DND-41 (cell line): ENCODE measurements at regions not wholly inside any gene's neighbourhood (a gene's known extent, or its start where the extent isn't known, plus 50 kb on each side); places are given as distances from the start of the nearest gene placed in this dataset.

Source experiments
- ATAC-seq: fragments of 200-7000 bp; cut with Tn5 transposase; 3 replicates; pipeline ENCODE4 v1.9.1; 2021; ENCODE audit warnings: low read depth; ENCODE audit not compliant: insufficient read depth
- DNase-seq: peaks from one replicate; pipeline ENCODE4 v3.0.0-alpha.2; 2020
- H2AFZ ChIP-seq: 2 replicates; pipeline ENCODE4 v1.6.0; 2012; ENCODE audit warnings: low read depth, low read length
- H3K27ac ChIP-seq: 2 replicates; pipeline ENCODE4 v1.5.1; 2012; ENCODE audit warnings: low read length, inconsistent platforms
- H3K27me3 ChIP-seq: fragments of 200-600 bp; sonication (generic); 2 replicates; pipeline ENCODE4 v1.6.0; 2012; ENCODE audit warnings: low read length, mild to moderate bottlenecking, inconsistent platforms; ENCODE audit not compliant: insufficient read depth, poor library complexity
- H3K36me3 ChIP-seq: 2 replicates; pipeline ENCODE4 v1.5.1; 2012; ENCODE audit warnings: low read length, inconsistent platforms; ENCODE audit not compliant: insufficient read depth
- H3K4me1 ChIP-seq: 2 replicates; pipeline ENCODE4 v1.5.1; 2012; ENCODE audit warnings: mild to moderate bottlenecking, low read length; ENCODE audit not compliant: insufficient read depth
- H3K4me2 ChIP-seq: 2 replicates; pipeline ENCODE4 v1.6.0; 2012; ENCODE audit warnings: mild to moderate bottlenecking, moderate library complexity, low read length, inconsistent platforms; ENCODE audit not compliant: insufficient read depth
- H3K4me3 ChIP-seq, 2 experiments: fragments of 200-600 bp in 1 of 2; shearing (Covaris generic) in 1 of 2; 2 replicates each; pipeline ENCODE4 v1.5.1; 2012 to 2016; ENCODE audit warnings: inconsistent platforms in 2 of 2, low read length in 2 of 2, mild to moderate bottlenecking in 2 of 2, low read depth in 1 of 2, moderate library complexity in 1 of 2
- H3K79me2 ChIP-seq: 2 replicates; pipeline ENCODE4 v1.6.0; 2012; ENCODE audit warnings: low read length, inconsistent platforms; ENCODE audit not compliant: insufficient read depth
- H3K9ac ChIP-seq: 2 replicates; pipeline ENCODE4 v1.6.0; 2012; ENCODE audit warnings: low read depth, mild to moderate bottlenecking, inconsistent platforms, low read length, moderate library complexity
- H3K9me3 ChIP-seq: 2 replicates; pipeline ENCODE4 v1.5.1; 2012; ENCODE audit warnings: low read length, moderate library complexity, mild to moderate bottlenecking, inconsistent platforms; ENCODE audit not compliant: insufficient read depth, severe bottlenecking
- H4K20me1 ChIP-seq: 2 replicates; pipeline ENCODE4 v1.6.0; 2012; ENCODE audit warnings: low read length; ENCODE audit not compliant: insufficient read depth
- CTCF ChIP-seq: IDR thresholded peaks from 2 replicates; pipeline ENCODE4 v1.5.1; 2012; ENCODE audit warnings: borderline replicate concordance, low read length, moderate library complexity, mild to moderate bottlenecking; ENCODE audit not compliant: poor library complexity, severe bottlenecking; ENCODE audit errors: extremely low read depth
- EZH2 ChIP-seq: IDR thresholded peaks from 3 replicates; pipeline ENCODE4 v1.6.1; 2012; ENCODE audit warnings: borderline replicate concordance, low read depth, mild to moderate bottlenecking, moderate library complexity, low read length, inconsistent platforms; ENCODE audit not compliant: severe bottlenecking

GRCh38 chr9:13939134-13939533 lies 374.8 kb downstream of the NFIB start:
- Histone ChIP-seq H2AFZ (no peak overlapping the region), H3K4me1 (no peaks in the 10 kb centered on the region), H4K20me1 (no peaks in the 10 kb centered on the region), H3K4me3 (no peak overlapping the region), H3K36me3 (no peaks in the 10 kb centered on the region), H3K4me2 (no peak overlapping the region), H3K27ac (no peak overlapping the region), H3K9me3 (no peaks in the 10 kb centered on the region), H3K79me2 (no peaks in the 10 kb centered on the region), H3K27me3 (no peaks in the 10 kb centered on the region), H3K9ac (no peak overlapping the region)
- DNase-seq (no peak), ATAC-seq (no peak)
- TF ChIP-seq EZH2 (no peak), CTCF (no peak)

DNA sequence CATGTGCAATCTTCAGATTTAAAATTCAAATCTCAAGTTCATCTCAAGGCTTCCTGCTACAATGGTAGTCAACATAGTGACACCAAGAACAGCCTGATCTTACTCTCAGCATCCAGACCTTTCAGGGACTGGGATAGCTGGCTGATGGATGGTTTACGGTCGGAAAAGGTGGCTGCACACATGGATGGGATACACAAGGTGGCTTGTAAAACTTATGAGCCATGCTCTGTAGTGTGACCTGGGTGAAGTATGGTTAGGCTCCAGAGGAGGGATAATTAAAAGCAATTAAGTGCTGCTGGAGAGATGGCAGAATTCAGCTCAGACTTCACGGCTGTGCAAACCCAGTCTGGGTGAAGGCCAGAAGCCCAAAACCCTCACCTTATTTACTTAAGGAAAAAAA lies 379.5 kb downstream of the NFIB start:
- TF ChIP-seq CTCF (no peak), EZH2 (no peak)
- no peak overlapping the region for H2AFZ ChIP-seq
- H3K4me1 ChIP-seq, result no peaks in the 10 kb centered on the region
- no peak overlapping the region for H3K27ac ChIP-seq
- no peaks in the 10 kb centered on the region for H3K36me3 ChIP-seq
- H3K9ac ChIP-seq, result no peak overlapping the region
- H3K9me3 ChIP-seq, result no peaks in the 10 kb centered on the region
- H3K27me3 ChIP-seq, result no peaks in the 10 kb centered on the region
- no peaks in the 10 kb centered on the region for H3K79me2 ChIP-seq
- DNase-seq, result no peak
- no peak overlapping the region for H3K4me3 ChIP-seq
- no peak overlapping the region for H3K4me2 ChIP-seq
- no peak for ATAC-seq
- no peaks in the 10 kb centered on the region for H4K20me1 ChIP-seq

DNA sequence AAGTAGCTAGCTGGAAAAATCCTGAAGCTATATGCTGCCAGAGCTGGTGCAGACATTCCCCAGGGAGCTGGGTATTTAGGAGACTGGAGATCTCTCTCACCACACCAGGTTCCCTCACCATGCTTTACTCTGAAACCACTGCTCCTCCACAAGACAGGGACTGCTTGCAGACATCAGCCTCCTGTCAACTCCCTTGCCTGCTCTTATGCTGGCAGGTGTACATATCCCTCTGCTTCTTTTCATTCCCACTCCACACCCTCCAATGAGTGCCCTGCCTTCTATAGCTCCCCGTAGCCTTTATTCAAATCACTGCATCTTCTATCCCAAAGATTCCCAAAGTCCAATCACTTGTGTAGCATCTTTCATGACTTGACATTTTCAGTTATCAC lies 380.7 kb downstream of the NFIB start:
- H3K79me2 ChIP-seq, result no peaks in the 10 kb centered on the region
- no peak overlapping the region for H2AFZ ChIP-seq
- no peaks in the 10 kb centered on the region for H4K20me1 ChIP-seq
- DNase-seq (no peak), ATAC-seq (no peak)
- no peaks in the 10 kb centered on the region for H3K27me3 ChIP-seq
- no peak overlapping the region for H3K9ac ChIP-seq
- no peaks in the 10 kb centered on the region for H3K9me3 ChIP-seq
- TF ChIP-seq CTCF, result no peak
- no peak for TF ChIP-seq EZH2
- no peak overlapping the region for H3K4me2 ChIP-seq
- no peak overlapping the region for H3K4me3 ChIP-seq
- no peaks in the 10 kb centered on the region for H3K36me3 ChIP-seq
- no peaks in the 10 kb centered on the region for H3K4me1 ChIP-seq
- no peak overlapping the region for H3K27ac ChIP-seq
